Activated T-cell treated with anti-CD3 and anti-CD28 coated beads for 48 hours (primary cell): ENCODE measurements at regions not wholly inside any gene's neighbourhood (a gene's known extent, or its start where the extent isn't known, plus 50 kb on each side); places are given as distances from the start of the nearest gene placed in this dataset.
"Not testable (repeated sequence)": the region's sequence is repeated elsewhere in the genome, so short reads cannot be mapped to it uniquely, and the experiment has no call there.

Experiments
- DNase-seq: peaks from one replicate; pipeline ENCODE4 v3.0.0-alpha.2; 2020; ENCODE audit warnings: low read depth

GRCh38 chr6:164826831-164827468, 482.5 kb downstream of the C6orf118 start:
- no peak for DNase-seq

- no peak for DNase-seq
Measured at GRCh38 chr6:164825386-164825785, 484.0 kb downstream of the C6orf118 start.

GRCh38 chr6:164817662-164818061, 491.7 kb downstream of the C6orf118 start:
- no peak for DNase-seq

GRCh38 chr6:164812706-164813105, 496.7 kb downstream of the C6orf118 start:
- DNase-seq: no peak

- no peak for DNase-seq
Measured at GRCh38 chr6:164807125-164807524, 502.3 kb downstream of the C6orf118 start.

- DNase-seq: no peak
Measured at GRCh38 chr6:164795056-164795815, 514.2 kb downstream of the C6orf118 start.

GRCh38 chr6:164792666-164793065, 516.7 kb downstream of the C6orf118 start:
- no peak for DNase-seq

- DNase-seq: no peak
Measured at GRCh38 chr6:164791498-164791897, 517.9 kb downstream of the C6orf118 start.

- DNase-seq: no peak
Measured at GRCh38 chr6:164763788-164764187, 545.6 kb downstream of the C6orf118 start.

- DNase-seq: no peak
Measured at GRCh38 chr6:164757451-164757850, 552.0 kb downstream of the C6orf118 start.

GRCh38 chr6:164756723-164757122, 552.7 kb downstream of the C6orf118 start:
- DNase-seq: no peak

GRCh38 chr6:164756142-164756541, 553.3 kb downstream of the C6orf118 start:
- DNase-seq: no peak

GRCh38 chr6:164753517-164753916, 555.9 kb downstream of the C6orf118 start:
- no peak for DNase-seq

- no peak for DNase-seq
Measured at GRCh38 chr6:164751395-164751794, 558.0 kb downstream of the C6orf118 start.

- no peak for DNase-seq
Measured at GRCh38 chr6:164750128-164750527, 559.3 kb downstream of the C6orf118 start.

- no peak for DNase-seq
Measured at GRCh38 chr6:164749221-164750064, 560.0 kb downstream of the C6orf118 start.

- no peak for DNase-seq
Measured at GRCh38 chr6:164744301-164744700, 565.1 kb downstream of the C6orf118 start.

- no peak for DNase-seq
Measured at GRCh38 chr6:164741938-164742451, 567.4 kb downstream of the C6orf118 start.

- DNase-seq: not testable (repeated sequence)
Measured at GRCh38 chr6:164736090-164736489, 573.3 kb downstream of the C6orf118 start.

- no peak for DNase-seq
Measured at GRCh38 chr6:164731539-164731938, 577.9 kb downstream of the C6orf118 start.

- DNase-seq: no peak
Measured at GRCh38 chr6:164721460-164721859, 587.9 kb downstream of the C6orf118 start.

- DNase-seq: no peak
Measured at GRCh38 chr6:164700497-164700896, 608.9 kb downstream of the C6orf118 start.

GRCh38 chr6:164695896-164696295, 613.5 kb downstream of the C6orf118 start:
- DNase-seq: no peak
